GM18499 (cell line): ENCODE measurements at regions not wholly inside any gene's neighbourhood (a gene's known extent, or its start where the extent isn't known, plus 50 kb on each side); places are given as distances from the start of the nearest gene placed in this dataset.

Source experiments
- ATAC-seq: cut with Tn5 transposase; IDR thresholded peaks from one replicate; pipeline ENCODE4 v1.9.1; 2021; ENCODE audit warnings: moderate number of reproducible peaks; ENCODE audit not compliant: insufficient read depth, unreplicated experiment

DNA sequence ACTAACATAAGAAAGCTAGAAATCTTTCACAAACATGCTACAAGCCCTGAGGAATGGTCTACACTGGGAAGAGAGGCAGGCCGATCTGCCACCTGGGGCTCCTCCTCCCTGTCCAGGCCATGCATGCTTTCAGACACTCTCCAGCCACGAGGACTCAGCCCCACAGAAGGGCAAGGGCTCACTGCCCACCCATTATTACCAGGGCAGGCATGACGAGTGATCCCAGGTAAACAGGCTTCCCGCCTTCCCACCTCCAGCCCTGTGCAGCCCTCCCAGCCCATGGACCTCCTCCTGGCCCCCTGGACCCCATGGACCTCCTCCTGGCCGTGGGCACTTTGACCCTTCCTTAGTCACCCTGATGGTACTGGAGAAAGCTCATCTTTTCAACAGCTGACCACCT is 75.8 kb upstream of the TEX51 start:
- no peak for ATAC-seq

DNA sequence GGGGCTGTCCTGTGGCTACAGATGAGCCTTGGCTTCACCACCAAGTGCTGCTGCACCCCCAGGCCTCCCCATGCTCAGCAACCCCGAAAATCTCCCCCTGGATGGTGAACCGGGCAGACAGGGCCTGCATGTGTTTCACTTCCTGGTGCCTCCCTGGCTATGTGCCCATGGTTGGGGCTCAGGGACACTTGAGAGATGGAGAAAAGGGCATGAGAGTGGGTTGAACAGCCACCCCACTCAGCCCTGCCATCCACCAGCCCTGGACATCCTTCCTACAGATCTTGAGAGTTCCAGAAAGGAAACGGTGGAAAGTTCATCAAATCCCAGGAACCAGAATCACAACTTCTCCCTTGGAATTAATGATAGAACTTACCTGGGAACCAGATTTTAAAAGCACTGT is 74.7 kb upstream of the TEX51 start:
- ATAC-seq, result no peak

GRCh38 chr2:126824663-126825062 is 74.0 kb upstream of the TEX51 start:
- ATAC-seq, result no peak

DNA sequence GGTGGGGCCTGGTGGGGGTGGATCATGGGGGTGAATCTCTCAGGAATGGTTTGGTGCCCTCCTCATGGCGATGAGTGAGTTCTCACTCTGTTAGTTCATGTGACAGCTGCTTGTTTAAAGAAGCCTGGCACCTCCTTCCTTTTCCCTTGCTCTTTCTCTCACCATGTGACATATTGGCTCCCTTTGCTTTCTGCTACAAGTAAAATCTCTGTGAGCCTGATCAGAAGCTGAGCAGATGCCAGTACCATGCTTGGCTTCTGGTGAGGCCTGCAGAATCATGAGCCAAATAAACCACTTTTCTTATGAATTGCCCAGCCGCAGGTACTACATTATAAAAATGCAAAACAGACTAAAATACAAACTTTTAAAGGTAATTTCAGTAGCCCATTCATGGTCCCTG is 73.4 kb upstream of the TEX51 start:
- ATAC-seq, result no peak

DNA sequence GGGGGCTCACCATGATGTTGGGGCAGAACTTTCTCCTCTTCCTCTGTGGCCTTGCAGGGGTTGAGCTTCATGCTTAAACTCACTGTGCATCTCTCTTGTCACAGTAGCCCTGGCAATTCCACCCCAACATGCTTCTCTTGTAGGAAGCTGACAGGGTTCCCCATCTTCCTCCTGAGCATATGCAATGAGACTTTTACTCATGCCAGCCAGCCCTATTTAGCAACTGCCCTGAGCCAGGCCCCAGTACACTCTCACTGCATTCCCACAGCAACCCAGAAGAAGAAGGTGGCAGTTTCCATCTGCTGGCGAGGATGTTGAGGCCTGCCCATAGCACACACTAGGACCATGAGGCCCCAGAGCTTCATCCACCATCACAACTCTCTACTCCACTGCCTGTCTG is 72.2 kb upstream of the TEX51 start:
- ATAC-seq, result no peak

- no peak for ATAC-seq
Measured at GRCh38 chr2:126827371-126827770, 71.3 kb upstream of the TEX51 start.

GRCh38 chr2:126828051-126828450 is 70.6 kb upstream of the TEX51 start:
- no peak for ATAC-seq

- ATAC-seq, result no peak
Measured at GRCh38 chr2:126828491-126828890, 70.2 kb upstream of the TEX51 start.

GRCh38 chr2:126831234-126832005 is 67.3 kb upstream of the TEX51 start:
- no peak for ATAC-seq

- no peak for ATAC-seq
Measured at GRCh38 chr2:126832014-126832413, 66.7 kb upstream of the TEX51 start.

DNA sequence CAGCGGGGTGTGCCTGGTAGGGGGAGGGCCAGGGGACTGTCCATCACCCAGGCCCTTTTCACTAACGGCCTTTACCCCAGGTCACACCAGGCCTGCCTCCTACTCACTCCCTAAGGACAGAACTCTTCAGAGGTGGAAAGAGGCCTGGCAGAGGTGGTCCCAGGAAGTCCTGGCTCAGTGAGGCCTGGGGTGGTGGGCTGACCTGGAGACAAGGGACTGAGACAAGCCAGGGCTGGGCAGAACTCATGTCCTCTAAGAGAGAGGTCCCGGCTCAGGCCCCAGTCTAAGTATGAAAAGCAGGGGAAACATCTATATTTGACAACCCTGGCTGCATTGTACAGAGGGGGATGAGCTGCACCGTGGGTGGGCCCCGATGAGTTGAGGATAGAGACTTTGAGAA is 65.9 kb upstream of the TEX51 start:
- no peak for ATAC-seq

DNA sequence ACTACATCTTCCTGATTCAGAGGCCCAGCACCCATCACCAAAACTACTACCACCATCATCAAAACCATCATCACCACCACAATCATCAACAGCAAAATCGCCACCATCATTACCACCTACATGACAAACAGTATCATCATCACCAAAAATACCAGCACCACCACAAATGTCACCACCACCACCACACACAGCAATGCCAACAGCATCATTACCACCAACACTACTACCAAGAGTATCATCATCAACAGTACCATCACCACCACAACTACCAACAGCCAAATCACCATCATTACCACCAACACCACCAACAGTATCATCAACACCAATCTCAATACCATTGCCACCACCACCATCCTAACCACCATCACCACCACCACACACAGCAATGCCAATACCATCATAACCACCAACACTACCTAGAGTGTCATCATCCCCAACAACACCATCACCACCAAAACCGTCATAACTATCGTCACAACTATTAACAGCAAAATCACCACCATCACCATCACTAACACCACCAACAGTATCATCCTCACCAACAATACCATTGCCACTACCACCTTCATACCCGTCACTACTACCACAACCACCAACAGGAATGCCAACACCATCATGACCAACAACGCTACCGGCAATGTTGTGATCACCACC is 64.6 kb upstream of the TEX51 start:
- no peak for ATAC-seq

- no peak for ATAC-seq
Measured at GRCh38 chr2:126835261-126835660, 63.4 kb upstream of the TEX51 start.

GRCh38 chr2:126835831-126836230 is 62.9 kb upstream of the TEX51 start:
- ATAC-seq, result no peak

GRCh38 chr2:126836761-126837679 is 61.7 kb upstream of the TEX51 start:
- ATAC-seq, result no peak

GRCh38 chr2:126837966-126838715 is 60.5 kb upstream of the TEX51 start:
- no peak for ATAC-seq

DNA sequence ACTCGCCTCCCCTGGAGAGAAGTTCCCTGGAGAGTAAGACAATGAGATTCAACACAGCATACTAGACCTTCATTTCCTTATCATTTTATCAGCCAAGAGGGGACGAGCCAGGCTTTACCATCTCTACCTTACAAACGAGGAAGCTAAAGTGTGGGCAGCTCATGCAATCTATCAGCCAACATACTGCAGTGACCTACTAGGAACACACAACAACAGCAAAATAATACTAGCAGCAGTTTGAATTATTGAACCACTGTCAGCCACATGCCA is 60.0 kb upstream of the TEX51 start:
- no peak for ATAC-seq

GRCh38 chr2:126839796-126840195 is 58.9 kb upstream of the TEX51 start:
- no peak for ATAC-seq

GRCh38 chr2:126843081-126843480 is 55.6 kb upstream of the TEX51 start:
- ATAC-seq, result no peak

DNA sequence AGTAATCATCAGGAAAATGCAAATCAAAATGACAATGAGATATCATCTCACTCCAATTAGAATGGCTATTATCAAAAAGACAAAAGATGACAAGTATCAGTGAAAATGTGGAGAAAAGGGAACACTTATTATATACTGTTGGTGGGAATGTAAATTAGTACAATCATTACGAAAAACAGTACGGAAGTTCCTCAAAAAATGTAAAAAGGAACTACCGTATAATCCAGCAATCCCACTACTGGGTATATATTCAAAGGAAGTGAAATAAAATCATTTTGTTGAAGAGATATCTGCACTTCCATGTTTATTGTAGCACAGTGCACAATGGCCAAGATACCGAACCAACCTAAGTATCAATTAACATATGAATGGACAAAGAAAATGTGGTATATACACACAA is 52.4 kb upstream of the TEX51 start:
- no peak for ATAC-seq
